B cell (primary cell): ENCODE measurements at regions not wholly inside any gene's neighbourhood (a gene's known extent, or its start where the extent isn't known, plus 50 kb on each side); places are given as distances from the start of the nearest gene placed in this dataset.

ENCODE experiments used
- ATAC-seq: fragments of 200-7000 bp; cut with Tn5 transposase; one replicate; pipeline ENCODE4 v1.10.0; 2021; ENCODE audit warnings: low read depth, mild to moderate bottlenecking, moderate number of reproducible peaks, moderate library complexity
- CTCF ChIA-PET: fragments of 350-600 bp; sonication (Branson Sonifier 250); formaldehyde crosslinking; loops from one replicate; lab custom pipeline; 2021; ENCODE audit warnings: antibody characterized with exemption, inconsistent platforms; lab: Charles Lee
- POLR2A ChIA-PET: fragments of 350-600 bp; sonication (Branson Sonifier 250); formaldehyde crosslinking; loops from one replicate; lab custom pipeline; 2021; ENCODE audit warnings: antibody characterized with exemption; lab: Charles Lee
- DNase-seq: peaks from one replicate; pipeline ENCODE4 v3.0.0; 2013
- H2AFZ ChIP-seq: 2 replicates; pipeline ENCODE4 v1.6.1; 2012; ENCODE audit warnings: mild to moderate bottlenecking, low read depth, low read length; ENCODE audit not compliant: insufficient read depth, poor library complexity, severe bottlenecking
- H3K27ac ChIP-seq, 2 donors: 1 replicate in 1 of 2; 2 replicates in 1 of 2; pipeline ENCODE4 v1.5.1; 2012 to 2013; ENCODE audit warnings: low read length in 2 of 2, mild to moderate bottlenecking in 2 of 2, moderate library complexity in 1 of 2
- H3K27me3 ChIP-seq, 4 experiments: fragments of 200-600 bp in 1 of 4; sonication (generic) in 1 of 4; replicated peaks in 1 of 4; 1 replicate in 2 of 4; 2 replicates in 2 of 4; pipeline versions ENCODE4 v1.6.1 to v1.7.0; 2013 to 2016; ENCODE audit warnings: low read length in 3 of 4, mild to moderate bottlenecking in 2 of 4, mixed read lengths in 1 of 4, moderate library complexity in 1 of 4; ENCODE audit not compliant: insufficient read depth in 4 of 4, control insufficient read depth in 3 of 4; ENCODE audit errors: control extremely low read depth in 1 of 4
- H3K36me3 ChIP-seq, 2 experiments: replicated peaks in 1 of 2; 1 replicate in 1 of 2; 2 replicates in 1 of 2; pipeline versions ENCODE4 v1.6.1 to v1.7.1; 2013; ENCODE audit warnings: low read length in 1 of 2; ENCODE audit not compliant: insufficient read depth in 2 of 2, control insufficient read depth in 1 of 2; ENCODE audit errors: control extremely low read depth in 1 of 2, extremely low read depth in 1 of 2
- H3K4me1 ChIP-seq, 2 donors: fragments of 200-600 bp in 1 of 2; sonication (generic) in 1 of 2; 1 replicate in 1 of 2; 2 replicates in 1 of 2; pipeline versions ENCODE4 v1.5.1 to v1.6.1; 2013 to 2017; ENCODE audit warnings: low read length in 2 of 2; ENCODE audit not compliant: control insufficient read depth in 2 of 2, insufficient read depth in 2 of 2
- H3K4me2 ChIP-seq: replicated peaks from 2 replicates; pipeline ENCODE3; 2012; ENCODE audit warnings: mild to moderate bottlenecking, low read depth, low read length; ENCODE audit not compliant: poor library complexity, severe bottlenecking
- H3K4me3 ChIP-seq, 5 experiments: fragments of 200-600 bp in 1 of 5; sonication (generic) in 1 of 5; 1 replicate in 3 of 5; 2 replicates in 2 of 5; pipeline versions ENCODE4 v1.5.1 to v1.7.0; 2011 to 2016; ENCODE audit warnings: low read length in 4 of 5, mild to moderate bottlenecking in 4 of 5, low read depth in 2 of 5, control low read depth in 1 of 5, moderate library complexity in 1 of 5; ENCODE audit not compliant: insufficient read depth in 1 of 5; ENCODE audit errors: control extremely low read depth in 1 of 5, extremely low read depth in 1 of 5
- H3K79me2 ChIP-seq: fragments of 200-600 bp; sonication (generic); one replicate; pipeline ENCODE4 v1.6.0; 2016; ENCODE audit warnings: low read length; ENCODE audit not compliant: control insufficient read depth, insufficient read depth
- H3K9ac ChIP-seq: fragments of 200-600 bp; sonication (generic); 2 replicates; pipeline ENCODE4 v1.6.1; 2017; ENCODE audit warnings: mild to moderate bottlenecking, low read length, moderate library complexity
- H3K9me3 ChIP-seq, 3 donors: one replicate each; pipeline versions ENCODE4 v1.6.1 to v1.7.1; 2013; ENCODE audit warnings: low read length in 2 of 3; ENCODE audit not compliant: control insufficient read depth in 2 of 3, insufficient read depth in 1 of 3; ENCODE audit errors: control extremely low read depth in 1 of 3
- H4K20me1 ChIP-seq: 2 replicates; pipeline ENCODE4 v1.6.0; 2012; ENCODE audit warnings: mild to moderate bottlenecking, low read length; ENCODE audit not compliant: insufficient read depth, control insufficient read depth, poor library complexity, severe bottlenecking
- H3K27ac Mint-ChIP-seq: one replicate; pipeline ENCODE4 v1.8.0; 2021; ENCODE audit warnings: mixed read lengths
- H3K27me3 Mint-ChIP-seq: one replicate; pipeline ENCODE4 v1.8.0; 2021; ENCODE audit warnings: mixed read lengths
- H3K4me1 Mint-ChIP-seq: one replicate; pipeline ENCODE4 v1.8.0; 2021; ENCODE audit warnings: mixed read lengths
- H3K4me3 Mint-ChIP-seq: one replicate; pipeline ENCODE4 v1.8.0; 2021; ENCODE audit warnings: mixed read lengths
- H3K9me3 Mint-ChIP-seq: one replicate; pipeline ENCODE4 v1.8.0; 2022; ENCODE audit warnings: mixed read lengths; ENCODE audit not compliant: insufficient read depth
- CTCF ChIP-seq: fragments of 200-600 bp; IDR thresholded peaks from one replicate; pipeline ENCODE4 v1.8.0; 2022; ENCODE audit warnings: antibody characterized with exemption, mild to moderate bottlenecking
- EZH2 ChIP-seq: IDR thresholded peaks from 2 replicates; pipeline ENCODE4 v1.6.1; 2012; ENCODE audit warnings: borderline replicate concordance, low read depth, mild to moderate bottlenecking, moderate library complexity, low read length; ENCODE audit not compliant: insufficient read depth, poor library complexity, severe bottlenecking
- WGBS: methylation state at CpG from one replicate; pipeline ENCODE4 v1.1.5; 2013; ENCODE audit warnings: missing lambda C conversion rate; ENCODE audit not compliant: insufficient coverage; 5-methylcytosine and 5-hydroxymethylcytosine counted together
- intact Hi-C: fragments of 100-400 bp; cut with micrococcal nuclease; formaldehyde crosslinking; loops from one replicate; pipeline ENCODE4 v1.10.0; 2022

- H2AFZ ChIP-seq: no peak overlapping the region
- peaks cover 0 to 1% (median 0%) of the 10 kb centered on the region in 4 experiments for H3K27me3 ChIP-seq
- DNase-seq (no peak), ATAC-seq (no peak)
- Mint-ChIP-seq H3K4me3 (no peak overlapping the region), H3K4me1 (no peaks in the 10 kb centered on the region), H3K9me3 (no peaks in the 10 kb centered on the region), H3K27me3 (peaks cover 14% of the 10 kb centered on the region), H3K27ac (no peak overlapping the region)
- H3K9ac ChIP-seq: no peak overlapping the region
- no peaks in the 10 kb centered on the region for H3K79me2 ChIP-seq
- no peaks in the 10 kb centered on the region for H3K4me1 ChIP-seq
- ChIA-PET CTCF (interaction anchor here (0.8 to 1.8 kb wide), 3 partner anchors 12 to 14 kb away, joined by 3 to 7 read pairs (median 5); no protein-coding TSS in a partner anchor), POLR2A (no interaction called here)
- H3K9me3 ChIP-seq: no peaks in the 10 kb centered on the region
- no peaks in the 10 kb centered on the region for H4K20me1 ChIP-seq
- no peak overlapping the region for H3K4me3 ChIP-seq
- H3K27ac ChIP-seq: no peak overlapping the region
- intact Hi-C loops: no loop called here
- no peak overlapping the region for H3K4me2 ChIP-seq
- H3K36me3 ChIP-seq: no peaks in the 10 kb centered on the region
- WGBS: 50% methylated on average over 1 of the region's 2 CpGs
- TF ChIP-seq EZH2 (no peak), CTCF (no peak)
Measured at GRCh38 chr4:42293967-42294813, 103.1 kb upstream of the SHISA3 start.

GRCh38 chr4:42296196-42296595, 101.1 kb upstream of the SHISA3 start:
- no peak overlapping the region for H3K27ac Mint-ChIP-seq
- H3K4me3 ChIP-seq: no peak overlapping the region
- H3K4me1 Mint-ChIP-seq: no peaks in the 10 kb centered on the region
- no peak overlapping the region for H3K4me3 Mint-ChIP-seq
- peaks cover 0 to 3% (median 1%) of the 10 kb centered on the region in 4 experiments for H3K27me3 ChIP-seq
- TF ChIP-seq CTCF (no peak), EZH2 (no peak)
- POLR2A ChIA-PET: no interaction called here
- intact Hi-C loops: no loop called here
- CTCF ChIA-PET: no interaction called here
- peaks cover 21% of the 10 kb centered on the region for H3K27me3 Mint-ChIP-seq
- no peak for DNase-seq
- no peaks in the 10 kb centered on the region for H3K9me3 Mint-ChIP-seq
- H3K4me2 ChIP-seq: no peak overlapping the region
- no peak overlapping the region for H2AFZ ChIP-seq
- H3K4me1 ChIP-seq: no peaks in the 10 kb centered on the region
- H3K9ac ChIP-seq: no peak overlapping the region
- ATAC-seq: no peak
- H3K79me2 ChIP-seq: no peaks in the 10 kb centered on the region
- WGBS: no CpG with 5 or more reads among the region's 3 CpGs
- H3K9me3 ChIP-seq: no peaks in the 10 kb centered on the region
- no peaks in the 10 kb centered on the region for H3K36me3 ChIP-seq
- no peak overlapping the region for H3K27ac ChIP-seq
- no peaks in the 10 kb centered on the region for H4K20me1 ChIP-seq
